Transverse colon (tissue), 4 donors: ENCODE measurements at regions not wholly inside any gene's neighbourhood (a gene's known extent, or its start where the extent isn't known, plus 50 kb on each side); places are given as distances from the start of the nearest gene placed in this dataset.
"Not testable (repeated sequence)": the region's sequence is repeated elsewhere in the genome, so short reads cannot be mapped to it uniquely, and the experiment has no call there.

ENCODE experiments used
- DNase-seq: peaks from one replicate; pipeline ENCODE4 v3.0.0-alpha.2; 2019
- H3K27ac ChIP-seq, 4 donors: fragments of 200-600 bp; sonication (generic); 2 replicates each; pipeline ENCODE4 v1.5.1; 2016 to 2018; ENCODE audit warnings: inconsistent platforms in 4 of 4
- H3K27me3 ChIP-seq: fragments of 200-600 bp; sonication (generic); 2 replicates; pipeline ENCODE4 v1.5.1; 2017; ENCODE audit warnings: inconsistent platforms
- H3K36me3 ChIP-seq, 4 donors: fragments of 200-600 bp; sonication (generic); 2 replicates each; pipeline ENCODE4 v1.5.1; 2017 to 2019; ENCODE audit warnings: inconsistent platforms in 4 of 4
- H3K4me1 ChIP-seq, 4 donors: fragments of 200-600 bp; sonication (generic); 2 replicates each; pipeline ENCODE4 v1.5.1; 2017 to 2020; ENCODE audit warnings: inconsistent platforms in 4 of 4
- H3K4me3 ChIP-seq, 4 donors: fragments of 200-600 bp; sonication (generic); 1 replicate in 1 of 4; 2 replicates in 3 of 4; pipeline versions ENCODE4 v1.5.1 to v1.6.1; 2017 to 2019; ENCODE audit warnings: inconsistent platforms in 4 of 4
- H3K9me3 ChIP-seq, 2 donors: fragments of 200-600 bp; sonication (generic); 2 replicates each; pipeline ENCODE4 v1.5.1; 2017 to 2019; ENCODE audit warnings: inconsistent platforms in 2 of 2
- CTCF ChIP-seq, 5 experiments: fragments of 200-600 bp in 3 of 5; fragments of 450-650 bp in 2 of 5; sonication (generic) in 3 of 5; IDR thresholded peaks; 1 replicate in 2 of 5; 2 replicates in 3 of 5; pipeline ENCODE4 v1.5.1; 2016 to 2017; ENCODE audit warnings: antibody characterized with exemption in 5 of 5, inconsistent platforms in 3 of 5, mild to moderate bottlenecking in 2 of 5, moderate library complexity in 1 of 5
- EP300 ChIP-seq: sonication (generic); formaldehyde crosslinking; IDR thresholded peaks from one replicate; pipeline ENCODE4 v1.6.1; 2017; ENCODE audit warnings: antibody characterized with exemption, low read depth
- POLR2A ChIP-seq: fragments of 450-650 bp; IDR thresholded peaks from one replicate; pipeline ENCODE4 v1.6.1; 2016; ENCODE audit warnings: antibody characterized with exemption, mild to moderate bottlenecking, moderate library complexity
- POLR2AphosphoS5 ChIP-seq, 3 donors: sonication (generic); formaldehyde crosslinking; IDR thresholded peaks; one replicate each; pipeline ENCODE4 v1.6.1; 2016; ENCODE audit warnings: antibody characterized with exemption in 3 of 3
- WGBS, 2 donors: methylation state at CpG; one replicate each; pipeline ENCODE4 v1.1.5; 2018; ENCODE audit warnings: low coverage in 1 of 2; 5-methylcytosine and 5-hydroxymethylcytosine counted together
- in situ Hi-C, 4 donors: fragments of 200-750 bp; cut with MboI; loops; one replicate each; pipeline versions ENCODE4 v1.15.0 to v1.15.1; 2017; ENCODE audit warnings: low sequenced_read_pairs in 3 of 4, low pct_ligation_motif_present in 1 of 4, low pct_unique_long_range_greater_than_20kb in 1 of 4
- intact Hi-C: fragments of 100-400 bp; cut with DNase I; formaldehyde crosslinking; loops from one replicate; pipeline ENCODE4 v1.15.1; 2023; ENCODE audit warnings: low total_unique reads

DNA sequence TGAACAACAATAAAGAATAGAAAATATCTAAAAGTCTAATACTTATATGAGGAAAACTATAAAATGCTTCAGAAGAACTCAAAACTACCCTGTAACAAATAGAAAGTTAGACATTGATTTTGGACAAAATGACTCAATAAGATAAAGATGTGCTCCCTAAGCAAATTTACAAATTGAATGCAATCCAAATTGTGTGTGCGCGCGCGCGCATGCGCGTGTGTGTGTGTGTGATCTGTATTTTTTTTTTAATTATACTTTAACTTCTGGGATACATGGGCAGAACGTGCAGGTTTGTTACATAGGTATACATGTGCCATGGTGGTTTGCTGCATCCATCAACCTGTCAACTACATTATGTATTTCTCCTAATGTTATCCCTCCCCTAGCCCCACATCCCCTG lies 320.8 kb upstream of the INTU start:
- H3K36me3 ChIP-seq: no peaks in the 10 kb centered on the region
- no peaks in the 10 kb centered on the region for H3K27me3 ChIP-seq
- H3K4me1 ChIP-seq: no peaks in the 10 kb centered on the region
- no peak overlapping the region for H3K27ac ChIP-seq
- peaks cover 18 to 22% of the 10 kb centered on the region in 2 donors for H3K9me3 ChIP-seq
- H3K4me3 ChIP-seq: no peak overlapping the region
- no peak for DNase-seq
- in situ Hi-C loops (no loop called here), intact Hi-C loops (no loop called here)
- 88 to 92% methylated on average over 8 of the region's 8 CpGs for WGBS, 2 donors
- no peak for TF ChIP-seq POLR2A

GRCh38 chr4:127313767-127314166 lies 319.0 kb upstream of the INTU start:
- TF ChIP-seq POLR2A (no peak), POLR2AphosphoS5 (IDR thresholded peaks at IDR 0.05) (no peak), CTCF (IDR thresholded peaks at IDR 0.05) (no peak), EP300 (no peak)
- intact Hi-C loops (no loop called here), in situ Hi-C loops (no loop called here)
- Histone ChIP-seq H3K36me3 (no peaks in the 10 kb centered on the region), H3K27me3 (no peaks in the 10 kb centered on the region), H3K27ac (no peak overlapping the region), H3K9me3 (peaks cover 18 to 22% of the 10 kb centered on the region in 2 donors), H3K4me3 (no peak overlapping the region), H3K4me1 (no peaks in the 10 kb centered on the region)
- 38 to 92% methylated on average over 1 of the region's 1 CpG for WGBS, 2 donors
- DNase-seq: no peak

DNA sequence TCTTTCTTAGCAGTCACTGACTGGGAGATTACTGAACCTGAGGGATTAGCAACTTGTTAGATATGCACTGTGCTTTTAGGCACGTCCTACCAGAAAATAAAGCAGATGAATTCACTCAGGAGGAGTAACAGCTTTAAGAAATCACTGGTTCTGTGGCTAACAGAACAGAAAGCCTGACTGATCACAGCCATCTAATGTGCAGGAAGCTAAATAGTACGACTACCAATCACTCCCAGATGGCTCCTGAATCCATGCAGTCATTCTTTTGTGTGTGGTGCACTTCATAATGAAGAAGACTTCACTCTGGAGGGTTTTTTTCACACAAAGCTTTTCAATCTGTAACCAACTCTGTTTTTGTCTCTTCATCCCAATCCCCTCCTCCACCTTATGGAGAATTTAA lies 305.3 kb upstream of the INTU start:
- no peak overlapping the region for H3K27ac ChIP-seq
- no peak overlapping the region for H3K4me3 ChIP-seq
- in situ Hi-C loops (no loop called here), intact Hi-C loops (no loop called here)
- no peaks in the 10 kb centered on the region for H3K4me1 ChIP-seq
- H3K27me3 ChIP-seq: no peaks in the 10 kb centered on the region
- WGBS, 2 donors: 20 to 22% methylated on average over 1 to 2 of the region's 2 CpGs
- TF ChIP-seq POLR2AphosphoS5 (IDR thresholded peaks at IDR 0.05) (no peak), CTCF (IDR thresholded peaks at IDR 0.05) (no peak), EP300 (no peak), POLR2A (no peak)
- no peaks in the 10 kb centered on the region for H3K36me3 ChIP-seq
- no peak for DNase-seq
- peaks cover 17 to 21% of the 10 kb centered on the region in 2 donors for H3K9me3 ChIP-seq

- WGBS, 2 donors: 33 to 38% methylated on average over 1 of the region's 1 CpG
- Histone ChIP-seq H3K4me1 (no peaks in the 10 kb centered on the region), H3K27me3 (no peaks in the 10 kb centered on the region), H3K27ac (no peak overlapping the region), H3K4me3 (no peak overlapping the region), H3K9me3 (no peaks in the 10 kb centered on the region), H3K36me3 (no peaks in the 10 kb centered on the region)
- no peak for DNase-seq
- intact Hi-C loops (no loop called here), in situ Hi-C loops (no loop called here)
- TF ChIP-seq CTCF (IDR thresholded peaks at IDR 0.05): no peak
- no peak for TF ChIP-seq EP300
- no peak for TF ChIP-seq POLR2AphosphoS5 (IDR thresholded peaks at IDR 0.05)
- TF ChIP-seq POLR2A: no peak
Measured at GRCh38 chr4:127335073-127335620, 297.6 kb upstream of the INTU start.

DNA sequence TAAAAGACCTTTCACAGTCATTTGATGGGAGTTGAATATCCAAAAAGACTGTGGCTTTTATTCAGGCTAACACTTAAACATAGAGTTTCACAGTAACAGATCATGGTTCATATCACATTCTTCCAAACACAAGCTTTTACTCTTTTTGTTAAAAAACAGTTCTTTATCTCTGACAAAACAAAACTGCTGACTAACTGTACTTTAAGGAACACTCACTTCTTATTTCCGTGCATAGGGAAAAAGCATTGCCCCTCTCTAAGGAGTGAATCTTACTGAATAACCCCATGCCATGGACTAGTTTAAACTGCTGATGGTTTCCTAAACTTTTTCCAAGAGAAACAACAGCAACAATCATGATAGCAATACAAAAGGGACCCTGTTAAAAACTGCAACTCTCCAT lies 297.0 kb upstream of the INTU start:
- TF ChIP-seq POLR2A (no peak), EP300 (no peak), POLR2AphosphoS5 (IDR thresholded peaks at IDR 0.05) (no peak), CTCF (IDR thresholded peaks at IDR 0.05) (no peak)
- no peak overlapping the region for H3K27ac ChIP-seq
- H3K27me3 ChIP-seq: no peaks in the 10 kb centered on the region
- no peaks in the 10 kb centered on the region for H3K4me1 ChIP-seq
- intact Hi-C loops (no loop called here), in situ Hi-C loops (no loop called here)
- DNase-seq: no peak
- WGBS, 2 donors: 78 to 90% methylated on average over 1 of the region's 1 CpG
- H3K36me3 ChIP-seq: no peaks in the 10 kb centered on the region
- no peaks in the 10 kb centered on the region for H3K9me3 ChIP-seq
- no peak overlapping the region for H3K4me3 ChIP-seq

DNA sequence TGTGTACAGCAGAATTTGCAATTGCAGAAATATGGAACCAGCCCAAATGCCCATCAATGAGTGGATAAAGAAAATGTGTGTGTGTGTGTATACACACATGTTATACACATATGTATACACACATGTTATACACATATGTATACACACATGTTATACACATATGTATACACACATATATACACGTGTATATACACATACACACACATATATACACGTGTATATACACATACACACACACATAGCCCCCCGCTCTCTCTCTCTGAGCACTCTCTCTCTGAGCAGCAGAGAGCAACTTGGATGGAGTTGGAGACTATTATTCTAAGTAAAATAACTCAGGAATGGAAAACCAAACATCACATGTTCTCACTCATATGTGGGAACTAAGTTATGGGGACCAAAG lies 289.6 kb upstream of the INTU start:
- H3K4me3 ChIP-seq, H3K27ac ChIP-seq, in situ Hi-C loops, H3K9me3 ChIP-seq, H3K36me3 ChIP-seq, intact Hi-C loops, H3K4me1 ChIP-seq, DNase-seq, H3K27me3 ChIP-seq: not testable (repeated sequence)
- 69 to 70% methylated on average over 3 of the region's 3 CpGs for WGBS, 2 donors
